HG02610 (cell line): ENCODE measurements at regions not wholly inside any gene's neighbourhood (a gene's known extent, or its start where the extent isn't known, plus 50 kb on each side); places are given as distances from the start of the nearest gene placed in this dataset.
"Not testable (repeated sequence)": the region's sequence is repeated elsewhere in the genome, so short reads cannot be mapped to it uniquely, and the experiment has no call there.

Experiments used
- ATAC-seq: cut with Tn5 transposase; IDR thresholded peaks from one replicate; pipeline ENCODE4 v1.9.1; 2021; ENCODE audit warnings: mild to moderate bottlenecking, moderate library complexity; ENCODE audit not compliant: unreplicated experiment

DNA sequence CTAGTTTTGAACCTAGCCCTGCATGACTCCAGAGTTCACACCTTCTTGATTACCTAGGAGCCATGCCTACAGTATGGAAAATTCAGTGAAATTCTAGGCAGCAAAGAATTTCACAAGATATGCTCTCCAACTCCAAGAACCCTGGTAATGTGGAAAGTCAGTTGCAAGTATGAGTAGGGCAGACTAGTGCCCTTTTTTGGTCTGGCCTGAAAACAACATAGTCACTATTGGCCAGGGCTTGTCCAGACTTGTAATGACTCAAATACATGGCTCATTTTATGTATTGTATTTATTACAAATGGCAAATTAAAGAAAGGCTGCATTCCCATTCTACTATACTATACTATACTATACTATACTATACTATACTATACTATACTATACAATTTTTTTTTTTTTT is 160.4 kb downstream of the ESM1 start:
- ATAC-seq: no peak

DNA sequence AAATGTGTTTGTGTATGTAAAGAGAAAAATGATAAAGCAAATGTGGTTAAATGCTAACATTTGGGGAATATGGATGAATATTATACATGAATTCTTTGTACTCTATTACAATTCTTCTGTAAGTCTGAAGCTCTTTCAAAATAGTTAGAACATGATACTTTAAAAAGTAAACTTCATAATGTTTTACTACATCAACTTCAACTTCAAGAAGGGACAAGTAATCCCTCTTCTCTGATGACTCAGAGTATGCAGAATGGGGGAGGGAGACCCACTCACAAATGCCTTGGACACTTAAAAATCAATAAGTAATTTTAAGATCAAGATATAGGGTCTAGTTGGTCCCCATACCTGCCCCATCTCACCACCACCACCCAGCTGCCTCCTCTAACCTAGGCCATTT is 162.4 kb downstream of the ESM1 start:
- no peak for ATAC-seq

DNA sequence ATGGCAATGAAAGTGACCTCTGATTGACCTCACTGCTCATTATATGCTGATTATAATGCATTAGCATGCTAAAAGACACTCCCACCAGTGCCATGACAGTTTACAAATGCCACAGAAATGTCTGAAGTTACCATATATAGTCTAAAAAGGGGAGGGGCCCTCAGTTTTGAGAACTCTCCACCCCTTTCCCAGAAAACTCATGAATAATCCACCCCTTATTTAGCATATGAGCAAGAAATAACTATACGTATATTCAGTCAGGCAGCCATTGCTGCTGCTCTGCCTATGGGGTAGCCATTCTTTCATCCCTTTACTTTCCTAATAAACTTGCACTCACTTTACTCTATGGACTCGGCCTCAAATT is 163.1 kb downstream of the ESM1 start:
- ATAC-seq: no peak

DNA sequence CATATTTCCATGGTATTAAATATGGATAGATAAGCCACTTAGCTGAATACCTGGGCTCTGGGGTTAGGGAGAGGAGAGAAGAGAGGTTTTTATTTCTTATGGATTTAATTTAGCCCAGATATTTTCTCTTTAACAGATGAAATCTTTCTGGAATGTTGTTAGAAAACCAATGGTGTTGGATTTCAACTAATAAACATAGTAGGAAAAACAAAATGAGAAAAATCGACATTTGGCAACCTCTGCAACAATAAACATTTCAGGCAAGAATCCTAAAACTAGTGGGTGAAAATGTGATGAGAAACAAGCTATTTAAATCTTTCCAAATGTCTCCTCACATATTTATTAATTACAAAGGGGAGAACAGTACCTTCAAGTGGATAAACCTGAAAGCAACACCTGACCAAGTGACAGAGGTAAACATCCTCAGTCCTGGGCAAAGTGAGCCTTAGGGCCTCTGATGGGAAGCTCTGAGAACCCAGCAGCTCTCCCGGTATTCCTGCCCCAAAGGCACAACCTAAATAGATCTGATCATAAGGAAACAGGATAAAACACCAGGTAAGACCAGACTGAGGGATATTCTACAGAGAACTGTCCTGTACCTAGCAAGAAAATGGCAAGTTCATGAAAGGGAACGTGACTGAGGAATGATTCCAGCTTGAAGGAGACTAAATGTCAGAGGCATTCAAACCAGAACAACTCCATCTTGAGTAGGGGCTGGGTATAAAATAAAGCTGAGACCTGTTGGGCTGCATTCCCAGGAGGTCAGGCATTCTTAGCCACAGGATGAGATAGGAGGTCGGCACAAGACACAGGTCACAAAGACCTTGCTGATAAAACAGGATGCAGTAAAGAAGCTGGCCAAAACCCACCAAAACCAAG is 163.7 kb downstream of the ESM1 start:
- ATAC-seq: no peak

DNA sequence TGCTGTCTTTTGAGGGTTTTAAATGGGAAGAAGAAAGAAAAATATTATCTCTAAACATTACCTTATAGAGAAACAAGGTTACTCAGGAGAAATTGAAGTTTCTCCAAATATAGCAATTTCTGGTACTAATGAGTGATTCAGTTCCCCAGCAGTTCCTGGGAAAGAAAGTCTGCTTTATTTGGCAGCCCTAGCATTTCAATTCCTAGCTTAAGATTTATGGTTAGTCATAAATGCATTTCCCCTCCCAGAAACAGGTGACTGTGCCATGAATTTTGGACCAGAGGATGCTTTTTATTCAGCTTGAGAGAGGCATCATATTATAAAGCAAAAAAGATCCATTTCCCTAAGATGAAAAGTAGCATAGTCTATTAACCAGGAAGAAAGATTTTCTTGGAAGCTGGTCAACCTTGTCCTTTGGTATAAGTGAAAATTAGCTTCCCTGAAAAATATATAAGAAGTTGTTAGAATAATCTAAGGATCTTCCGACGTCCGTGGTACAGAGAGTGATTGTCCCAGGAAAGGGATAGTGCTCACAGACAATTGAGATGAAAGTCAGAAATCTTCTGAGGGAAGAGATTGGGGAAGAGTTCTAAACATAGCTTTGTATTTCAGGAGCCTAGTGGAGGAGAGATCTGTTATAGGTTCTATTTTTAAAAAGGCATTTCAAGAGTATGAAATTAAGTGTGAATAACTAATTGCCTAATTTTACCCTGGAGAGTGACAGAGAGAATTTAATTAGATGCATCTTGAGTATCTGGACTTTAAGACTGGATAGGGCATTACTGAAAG is 164.9 kb downstream of the ESM1 start:
- ATAC-seq: no peak

DNA sequence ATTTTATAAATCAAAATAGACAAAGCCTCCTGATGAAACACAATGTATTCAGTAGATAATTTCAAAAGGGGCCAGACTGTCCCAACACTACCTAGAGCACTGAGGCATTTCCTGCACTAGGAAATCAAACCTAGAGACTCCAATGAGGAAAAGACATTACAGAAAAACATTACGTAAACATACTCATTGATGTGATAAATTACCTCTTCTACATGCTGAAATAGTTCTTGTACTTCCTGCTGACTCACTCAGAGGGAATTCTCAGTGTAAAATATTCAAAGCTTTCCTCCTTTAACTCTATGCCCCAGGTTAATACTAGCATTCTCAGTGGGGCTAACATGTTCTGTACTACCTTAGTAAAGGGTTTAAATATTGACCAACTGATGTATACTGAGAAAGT is 178.0 kb downstream of the ESM1 start:
- ATAC-seq: no peak

DNA sequence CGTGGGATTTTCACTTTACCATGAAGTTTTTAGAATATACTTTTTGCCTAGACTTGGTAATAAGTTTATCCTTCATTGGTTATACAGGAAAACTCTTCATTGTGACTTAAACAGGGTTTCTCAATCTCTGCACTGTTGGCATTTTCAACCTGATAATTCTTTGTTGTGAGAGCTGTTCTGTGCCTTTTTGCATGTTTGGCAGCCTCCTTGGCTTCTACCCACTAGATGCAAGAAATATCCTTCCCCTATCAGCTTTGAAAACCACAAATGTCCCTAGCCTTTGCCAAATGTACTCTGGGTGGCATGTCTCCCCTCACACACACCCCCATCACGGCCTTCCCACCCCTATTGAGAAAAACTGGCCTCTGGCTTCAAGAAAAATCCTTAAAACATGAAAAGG is 180.9 kb downstream of the ESM1 start:
- no peak for ATAC-seq

DNA sequence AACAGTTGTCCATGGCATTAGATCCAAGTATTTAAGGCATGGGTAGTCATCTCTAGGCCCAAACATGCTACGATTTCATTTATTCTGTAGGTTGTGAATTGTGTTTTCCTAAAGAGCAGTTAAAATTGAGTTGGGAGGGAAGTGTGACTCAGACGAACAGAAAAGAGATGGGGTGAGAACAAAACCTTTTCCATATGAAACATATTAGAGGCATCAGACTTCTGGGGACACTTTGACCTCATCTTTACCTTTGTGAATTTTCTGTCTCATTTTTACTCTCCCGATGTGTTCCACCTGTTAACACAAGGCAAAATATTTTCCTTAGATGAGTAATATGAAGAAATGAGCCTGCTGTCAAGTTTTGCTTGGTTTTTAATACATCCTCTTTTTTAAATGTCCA is 181.3 kb downstream of the ESM1 start:
- ATAC-seq: peak; percentile 40

DNA sequence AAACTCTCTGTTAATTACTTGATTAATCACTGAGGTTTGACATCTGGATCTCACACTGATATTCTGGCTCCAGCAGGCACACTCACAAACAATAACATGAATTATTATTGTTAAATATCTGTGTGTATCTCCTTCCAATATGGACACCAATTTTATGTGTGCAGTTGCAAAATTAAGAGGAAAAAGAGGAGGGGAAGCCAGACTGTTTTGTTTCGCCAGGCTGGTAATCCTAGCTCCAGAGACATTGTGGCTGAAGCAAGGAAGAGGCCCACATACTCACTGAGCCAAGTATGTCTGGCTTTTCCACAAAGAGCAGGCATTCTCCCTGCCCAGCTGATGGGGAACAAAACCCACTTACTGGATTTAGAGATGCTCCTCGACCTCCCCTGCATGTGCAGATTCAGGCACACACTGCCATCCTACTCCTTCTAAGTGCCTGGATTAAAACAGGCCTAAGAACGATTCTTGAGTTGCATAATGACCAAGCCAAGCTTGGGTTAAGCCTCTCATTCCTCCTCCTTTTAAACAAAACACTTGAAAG is 181.9 kb downstream of the ESM1 start:
- no peak for ATAC-seq

DNA sequence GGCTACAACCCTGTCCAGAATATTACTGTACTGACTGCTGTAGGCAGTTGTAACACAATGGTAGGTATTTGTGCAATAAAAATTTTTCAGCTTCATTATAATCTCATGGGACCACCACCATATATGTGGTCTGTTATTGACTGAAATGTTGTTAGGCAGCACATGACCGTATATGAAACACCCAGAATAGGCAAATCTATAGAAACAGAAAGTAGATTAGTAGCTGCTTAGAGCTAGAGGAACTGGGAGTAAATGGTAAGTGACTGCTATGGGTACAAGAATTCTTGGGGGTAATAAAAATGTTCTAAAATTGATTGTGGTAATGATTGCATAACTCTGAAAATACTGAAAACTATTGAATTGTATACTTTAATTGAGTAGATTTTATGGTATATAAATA is 185.7 kb downstream of the ESM1 start:
- ATAC-seq: peak; percentile 80

DNA sequence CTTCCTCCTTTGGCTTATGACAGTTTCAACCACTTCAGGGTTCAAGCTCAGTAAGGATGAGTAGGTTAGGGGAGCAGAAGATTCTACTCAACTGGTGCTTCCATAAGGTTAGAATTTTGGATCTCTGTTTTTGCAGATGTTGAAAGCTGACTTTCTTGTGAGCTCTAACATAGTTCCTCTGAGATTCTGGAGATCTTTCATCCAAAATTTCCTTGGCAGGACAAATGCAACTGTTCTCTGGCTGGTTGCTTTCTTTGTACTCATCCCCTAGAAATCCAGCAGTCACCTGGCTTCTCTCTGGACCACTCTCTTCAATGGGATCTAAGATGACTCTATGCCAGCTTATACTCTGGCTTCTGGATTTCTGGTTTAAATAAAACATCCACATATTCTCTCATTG is 189.6 kb downstream of the ESM1 start:
- no peak for ATAC-seq

DNA sequence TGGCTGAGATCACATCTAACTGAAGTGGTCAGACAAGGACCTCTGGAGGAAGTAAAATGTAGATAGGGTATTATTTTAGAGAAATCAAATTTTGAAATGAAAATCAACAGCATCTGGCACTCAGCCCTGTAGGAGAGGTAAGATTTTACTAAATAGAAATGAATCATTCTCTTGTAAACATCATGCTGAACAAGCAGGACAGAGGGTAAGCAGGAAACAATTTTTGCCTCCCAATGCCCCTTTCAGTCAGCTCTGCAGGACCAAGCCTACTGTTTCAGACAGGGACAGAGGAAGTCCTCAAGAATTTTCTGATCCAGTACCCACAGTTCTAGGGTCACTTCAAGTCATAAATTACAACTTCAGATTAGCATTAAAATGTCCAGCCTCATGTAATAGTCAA is 190.1 kb downstream of the ESM1 start:
- ATAC-seq: no peak

DNA sequence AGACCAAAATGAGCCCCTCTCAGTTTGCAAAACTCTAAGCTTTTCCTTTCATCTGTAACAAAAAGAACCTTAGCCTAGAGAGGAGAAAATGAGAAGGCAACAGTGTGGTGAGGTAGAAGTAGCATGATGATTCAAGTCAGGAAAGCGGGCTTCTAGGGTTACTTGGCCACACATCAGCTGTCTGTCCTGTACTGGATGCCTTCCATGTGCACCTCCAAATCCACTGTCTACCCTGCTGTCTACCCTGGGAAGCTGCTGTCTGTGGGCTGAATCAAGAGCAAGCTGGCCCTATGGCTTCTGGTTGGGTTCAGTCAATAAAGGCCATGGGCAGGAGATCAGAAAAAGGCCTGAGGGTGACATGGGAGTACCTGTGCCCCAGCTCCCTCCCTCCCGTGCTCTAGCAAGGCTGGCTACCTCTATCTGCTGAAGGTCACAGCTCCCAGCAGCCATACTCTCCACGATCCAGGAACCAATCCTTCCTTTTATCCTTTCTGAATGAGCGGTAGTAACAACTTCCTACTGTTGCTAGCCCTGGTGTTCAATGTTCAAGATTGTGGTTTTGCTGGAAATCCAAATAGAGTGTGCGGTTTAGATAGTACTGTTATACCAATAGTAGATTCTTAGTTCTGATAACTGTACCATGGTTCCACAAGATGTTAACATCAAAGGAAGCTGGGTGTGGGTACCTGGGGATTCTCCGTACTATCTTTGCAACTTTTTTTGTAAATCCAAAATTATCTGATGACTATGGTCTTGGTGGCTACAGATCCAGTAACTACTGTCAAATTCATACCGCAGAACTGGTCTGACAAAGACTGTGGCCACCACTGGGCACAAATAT is 191.0 kb downstream of the ESM1 start:
- no peak for ATAC-seq

DNA sequence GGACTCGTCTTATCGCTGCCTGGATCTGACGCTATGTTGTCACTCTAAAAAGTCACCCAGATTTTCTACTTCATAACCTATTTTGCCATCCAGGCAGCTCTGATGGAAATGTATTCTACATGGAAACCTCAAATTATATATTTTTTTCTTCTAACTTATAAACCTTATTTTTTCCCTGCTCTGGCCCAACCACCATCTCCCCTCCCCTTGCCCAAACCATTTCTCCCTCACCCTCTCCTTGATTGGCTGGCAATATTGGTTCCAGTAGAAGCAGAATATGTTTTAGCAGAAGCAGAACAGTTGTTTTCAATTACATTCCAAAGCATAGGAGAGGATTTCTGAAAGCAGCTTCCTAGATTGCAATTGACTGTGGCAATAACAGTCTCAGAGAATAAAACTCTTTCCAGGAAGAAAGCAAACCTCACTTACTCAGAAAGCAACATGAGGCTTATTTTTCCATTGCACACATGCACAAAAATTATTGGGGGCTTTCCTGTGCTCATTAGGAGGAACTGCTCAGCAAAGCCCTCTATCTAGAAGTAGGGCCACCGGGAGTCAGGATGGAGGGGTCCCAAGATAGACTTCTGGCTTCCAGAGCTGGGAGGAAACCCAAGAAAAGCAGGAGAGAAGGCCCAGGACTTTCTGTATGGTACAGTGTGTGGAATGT is 191.8 kb downstream of the ESM1 start:
- no peak for ATAC-seq

DNA sequence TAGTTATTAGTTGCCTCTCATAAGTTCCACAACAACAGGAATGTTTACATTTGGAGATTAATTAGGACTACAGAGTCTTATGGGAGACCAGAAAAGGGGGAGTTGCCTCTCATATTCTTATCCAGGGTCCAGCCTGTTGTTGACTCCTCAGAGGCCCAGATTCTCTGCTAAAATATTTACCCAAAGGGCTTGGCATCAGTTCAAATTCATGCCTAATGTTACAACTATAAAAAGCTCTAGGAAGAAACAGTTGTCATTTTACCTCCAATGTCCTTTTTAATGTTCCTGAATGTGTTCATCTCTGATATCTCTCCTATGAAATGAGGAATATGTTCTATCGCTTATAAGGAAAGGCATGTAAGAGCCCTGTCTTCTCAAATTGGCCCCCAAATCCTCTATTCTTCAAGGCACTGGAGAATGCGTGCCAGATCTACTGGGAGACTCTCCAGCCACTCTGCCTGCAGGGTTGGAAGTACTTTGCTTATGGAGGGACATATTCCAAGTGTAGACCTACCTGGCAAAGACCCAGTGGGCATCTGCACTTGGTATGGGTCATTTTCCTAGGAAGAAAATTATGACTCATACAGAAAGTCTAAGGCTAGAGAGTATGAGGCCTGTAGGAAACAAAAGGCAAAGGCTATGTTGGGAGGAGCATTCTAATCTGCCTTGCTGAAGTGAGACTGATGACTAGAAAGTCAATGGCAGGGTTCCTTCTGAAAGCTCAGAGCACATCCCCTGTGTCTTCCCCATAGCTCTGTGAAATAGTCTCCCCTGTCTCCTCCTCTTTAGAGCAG is 192.6 kb downstream of the ESM1 start:
- ATAC-seq: no peak

DNA sequence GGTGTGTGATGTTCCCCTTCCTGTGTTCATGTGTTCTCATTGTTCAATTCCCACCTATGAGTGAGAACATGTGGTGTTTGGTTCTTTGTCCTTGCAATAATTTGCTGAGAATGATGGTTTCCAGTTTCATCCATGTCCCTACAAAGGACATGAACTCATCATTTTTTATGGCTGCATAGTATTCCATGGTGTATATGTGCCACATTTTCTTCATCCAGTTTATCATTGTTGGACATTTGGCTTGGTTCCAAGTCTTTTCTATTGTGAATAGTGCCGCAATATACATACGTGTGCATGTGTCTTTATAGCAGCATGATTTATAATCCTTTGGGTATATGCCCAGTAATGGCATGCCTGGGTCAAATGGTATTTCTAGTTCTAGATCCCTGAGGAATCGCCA is 197.5 kb downstream of the ESM1 start:
- not testable (repeated sequence) for ATAC-seq

DNA sequence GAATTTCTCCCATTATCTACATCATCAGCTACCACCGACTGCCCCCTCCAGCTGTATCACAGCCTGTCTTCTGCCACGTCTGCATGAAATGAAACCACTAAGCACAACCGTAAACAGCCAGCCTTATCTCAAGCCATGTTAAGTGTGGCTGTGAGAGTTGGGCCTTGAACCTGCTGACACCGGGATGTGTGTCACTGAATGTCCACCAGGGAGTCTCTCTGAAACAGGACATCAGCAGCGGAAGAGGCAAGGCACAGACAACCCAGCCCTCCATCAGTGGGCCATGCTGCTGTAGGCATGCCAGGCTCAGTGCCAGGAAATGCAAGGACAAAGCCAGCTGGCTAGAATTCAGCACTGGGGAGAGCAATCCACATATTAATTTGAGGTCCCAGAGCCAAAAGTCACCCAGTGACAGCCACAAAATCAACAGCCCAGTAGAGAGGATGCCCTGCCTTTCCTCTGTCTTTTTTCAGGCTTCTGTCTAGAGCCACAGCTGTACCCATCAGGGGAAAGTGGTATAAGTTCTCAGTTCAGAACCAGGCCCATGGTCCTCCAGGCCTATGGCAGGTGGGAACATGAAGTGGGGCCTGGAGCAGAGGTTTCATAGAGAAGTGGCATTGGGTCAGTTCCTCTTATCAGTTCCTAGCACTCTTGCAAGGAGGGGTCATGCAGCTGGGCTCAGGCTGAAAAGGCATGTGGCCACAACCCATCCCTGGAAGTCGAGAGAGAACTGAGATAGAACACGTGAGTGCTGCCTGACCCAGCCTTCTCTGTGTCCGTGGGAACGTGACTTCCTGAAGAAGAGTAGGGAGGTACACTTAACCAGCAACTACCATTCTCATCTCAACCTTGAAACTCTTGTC is 199.4 kb downstream of the ESM1 start:
- peak; percentile 83 for ATAC-seq

DNA sequence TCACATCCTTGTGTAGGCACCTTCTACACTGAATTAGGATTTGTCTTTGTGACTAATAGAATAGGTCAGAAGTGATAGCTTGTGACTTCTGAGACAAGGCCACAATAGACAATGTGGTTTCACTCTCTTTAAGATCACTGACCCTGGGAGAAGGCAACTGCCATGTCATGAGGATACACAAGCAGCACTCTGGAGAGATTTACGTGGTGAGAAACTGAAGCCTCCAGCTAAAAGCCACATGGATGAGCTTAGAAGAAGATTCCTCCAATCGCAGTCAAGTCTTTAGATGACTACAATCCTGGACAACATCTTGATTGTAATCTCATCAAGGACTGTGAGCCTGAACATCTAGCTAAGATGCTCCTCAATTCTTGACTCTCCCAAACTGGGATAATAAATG is 206.6 kb downstream of the ESM1 start:
- no peak for ATAC-seq

DNA sequence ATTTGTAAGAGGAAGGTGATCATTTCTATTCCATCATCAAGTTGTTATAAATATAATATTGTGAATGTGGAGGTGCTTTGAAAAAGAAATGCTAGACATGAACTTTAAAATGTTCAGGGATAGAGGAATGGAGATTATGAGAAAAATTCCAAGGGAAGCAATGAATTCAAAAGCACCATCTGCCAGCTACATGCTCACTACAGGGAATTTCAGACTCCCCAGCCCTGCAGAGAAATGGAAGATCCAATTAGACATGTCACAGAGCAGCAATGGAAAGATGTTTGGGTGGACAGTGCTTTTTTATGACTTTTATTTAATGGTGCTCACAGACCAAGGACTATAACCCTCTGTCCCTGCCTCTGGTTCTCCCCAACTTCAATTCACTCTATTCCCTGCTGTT is 209.7 kb downstream of the ESM1 start:
- ATAC-seq: no peak
